Astrocyte of the cerebellum (primary cell): ENCODE measurements at regions not wholly inside any gene's neighbourhood (a gene's known extent, or its start where the extent isn't known, plus 50 kb on each side); places are given as distances from the start of the nearest gene placed in this dataset.

Experiments used
- DNase-seq: peaks from one replicate; pipeline ENCODE4 v3.0.0-alpha.2; 2011; ENCODE audit warnings: low read depth
- H3K4me3 ChIP-seq: 2 replicates; pipeline ENCODE4 v1.5.1; 2011; ENCODE audit warnings: mild to moderate bottlenecking, low read depth, low read length, moderate library complexity
- CTCF ChIP-seq: IDR thresholded peaks from 2 replicates; pipeline ENCODE4 v1.5.1; 2012; ENCODE audit warnings: low read length, low read depth, moderate library complexity, mild to moderate bottlenecking; ENCODE audit errors: missing control alignments
- in situ Hi-C: cut with HindIII; loops from 2 replicates; pipeline ENCODE4 v1.10.0; 2017; ENCODE audit warnings: low sequenced_read_pairs

GRCh38 chr16:79359082-79359481 lies 241.5 kb downstream of the MAF start:
- in situ Hi-C loops: no loop called here
- no peak overlapping the region for H3K4me3 ChIP-seq
- TF ChIP-seq CTCF: no peak
- DNase-seq: no peak

GRCh38 chr16:79358188-79358587 lies 242.3 kb downstream of the MAF start:
- in situ Hi-C loops: no loop called here

GRCh38 chr16:79355600-79356358 lies 244.8 kb downstream of the MAF start:
- no peak for DNase-seq
- in situ Hi-C loops: no loop called here

More at GRCh38 chr16:79358188-79358587, 242.3 kb downstream of the MAF start:
- H3K4me3 ChIP-seq: no peak overlapping the region
- no peak for TF ChIP-seq CTCF
- DNase-seq: no peak

GRCh38 chr16:79351927-79352326 lies 248.6 kb downstream of the MAF start:
- in situ Hi-C loops: no loop called here
- H3K4me3 ChIP-seq: no peak overlapping the region
- no peak for TF ChIP-seq CTCF
- DNase-seq: no peak

More at GRCh38 chr16:79355600-79356358, 244.8 kb downstream of the MAF start:
- H3K4me3 ChIP-seq: no peak overlapping the region
- TF ChIP-seq CTCF: no peak

- no peak overlapping the region for H3K4me3 ChIP-seq
- in situ Hi-C loops: no loop called here
- TF ChIP-seq CTCF: no peak
- no peak for DNase-seq
Measured at GRCh38 chr16:79349803-79350202, 250.7 kb downstream of the MAF start.

- no peak for TF ChIP-seq CTCF
- DNase-seq: no peak
- no peak overlapping the region for H3K4me3 ChIP-seq
- in situ Hi-C loops: no loop called here
Measured at GRCh38 chr16:79348521-79349306, 251.8 kb downstream of the MAF start.
